ENCODE measurements at regions not wholly inside any gene's neighbourhood (a gene's known extent, or its start where the extent isn't known, plus 50 kb on each side); places are given as distances from the start of the nearest gene placed in this dataset.

- DNase-seq = no peak
These were observed 290.6 kb downstream of the BMP7 start for GRCh38 chr20:56975838-56976237.

GRCh38 chr20:56976336-56976735 is 290.1 kb downstream of the BMP7 start:
- DNase-seq = no peak

- no peak for DNase-seq
These were observed 288.0 kb downstream of the BMP7 start for GRCh38 chr20:56978475-56978874.

- DNase-seq = no peak
These were observed 287.3 kb downstream of the BMP7 start for GRCh38 chr20:56979125-56979524.

GRCh38 chr20:56981301-56981700 is 285.1 kb downstream of the BMP7 start:
- DNase-seq = no peak

- DNase-seq = no peak
These were observed 282.6 kb downstream of the BMP7 start for GRCh38 chr20:56983813-56984212.

GRCh38 chr20:56985066-56985685 is 281.3 kb downstream of the BMP7 start:
- DNase-seq = no peak

- DNase-seq = no peak
These were observed 280.0 kb downstream of the BMP7 start for GRCh38 chr20:56986476-56986875.

GRCh38 chr20:56986931-56987720 is 279.3 kb downstream of the BMP7 start:
- DNase-seq = no peak

- DNase-seq = no peak
These were observed 278.5 kb downstream of the BMP7 start for GRCh38 chr20:56987986-56988385.

- DNase-seq = no peak
These were observed 278.0 kb downstream of the BMP7 start for GRCh38 chr20:56988446-56988845.

GRCh38 chr20:56989516-56989915 is 276.9 kb downstream of the BMP7 start:
- no peak for DNase-seq

GRCh38 chr20:56993020-56993559 is 273.4 kb downstream of the BMP7 start:
- no peak for DNase-seq

GRCh38 chr20:56994006-56994405 is 272.4 kb downstream of the BMP7 start:
- DNase-seq = no peak

- DNase-seq = no peak
These were observed 271.3 kb downstream of the BMP7 start for GRCh38 chr20:56995149-56995548.

GRCh38 chr20:56995635-56996075 is 270.8 kb downstream of the BMP7 start:
- no peak for DNase-seq

- no peak for DNase-seq
These were observed 269.9 kb downstream of the BMP7 start for GRCh38 chr20:56996533-56996932.

- no peak for DNase-seq
These were observed 268.0 kb downstream of the BMP7 start for GRCh38 chr20:56998438-56998837.

- DNase-seq = no peak
These were observed 265.9 kb downstream of the BMP7 start for GRCh38 chr20:57000441-57000968.

- DNase-seq = no peak
These were observed 265.2 kb downstream of the BMP7 start for GRCh38 chr20:57001126-57001767.

- DNase-seq = no peak
These were observed 264.3 kb downstream of the BMP7 start for GRCh38 chr20:57002066-57002570.

- no peak for DNase-seq
These were observed 263.4 kb downstream of the BMP7 start for GRCh38 chr20:57003012-57003411.

GRCh38 chr20:57004416-57004815 is 262.0 kb downstream of the BMP7 start:
- peak; percentile 46 for DNase-seq

All from DMS79 (cell line).